ENCODE measurements at regions not wholly inside any gene's neighbourhood (a gene's known extent, or its start where the extent isn't known, plus 50 kb on each side); places are given as distances from the start of the nearest gene placed in this dataset.

DNA sequence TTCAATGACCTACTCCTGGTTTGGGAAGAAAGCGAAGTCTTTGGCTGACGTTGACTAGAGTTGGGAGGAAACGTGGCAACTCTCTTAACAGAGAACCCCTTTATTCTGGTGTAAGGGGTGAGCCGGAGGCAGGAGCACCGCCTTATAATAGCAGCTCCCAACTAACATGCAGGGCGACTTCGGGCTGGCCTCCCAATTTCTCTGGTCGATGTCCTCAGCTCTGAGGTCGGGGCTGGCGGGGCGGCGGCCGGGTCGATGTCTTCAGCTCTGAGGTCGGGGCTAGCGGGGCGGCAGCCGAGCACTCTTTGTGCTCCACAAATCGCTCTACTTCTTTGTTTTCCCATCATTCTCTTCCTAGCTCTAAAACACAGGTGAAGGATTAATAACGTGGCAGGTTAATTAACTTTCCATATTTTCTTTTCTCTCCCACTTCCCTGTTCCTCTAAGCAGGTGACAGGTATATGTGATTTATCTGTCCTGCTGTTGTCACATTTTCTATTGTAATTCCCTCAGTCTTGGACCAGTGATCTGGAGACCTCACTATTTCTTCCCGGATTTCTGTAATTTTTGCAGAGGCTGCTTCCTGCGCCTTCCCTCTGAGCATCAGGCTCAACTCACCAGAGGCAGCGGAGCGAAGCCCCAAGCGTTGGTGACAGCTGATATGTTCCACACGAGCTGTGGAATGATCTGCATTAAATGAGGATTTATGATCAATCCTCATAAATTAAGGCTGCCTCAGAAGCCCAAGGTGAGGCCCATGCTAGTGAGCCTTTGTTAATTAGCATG, 64.3 kb downstream of the ACKR3 start:
- no peak for TF ChIP-seq POLR2AphosphoS5 (IDR thresholded peaks at IDR 0.05)
- TF ChIP-seq, protein P1, sequence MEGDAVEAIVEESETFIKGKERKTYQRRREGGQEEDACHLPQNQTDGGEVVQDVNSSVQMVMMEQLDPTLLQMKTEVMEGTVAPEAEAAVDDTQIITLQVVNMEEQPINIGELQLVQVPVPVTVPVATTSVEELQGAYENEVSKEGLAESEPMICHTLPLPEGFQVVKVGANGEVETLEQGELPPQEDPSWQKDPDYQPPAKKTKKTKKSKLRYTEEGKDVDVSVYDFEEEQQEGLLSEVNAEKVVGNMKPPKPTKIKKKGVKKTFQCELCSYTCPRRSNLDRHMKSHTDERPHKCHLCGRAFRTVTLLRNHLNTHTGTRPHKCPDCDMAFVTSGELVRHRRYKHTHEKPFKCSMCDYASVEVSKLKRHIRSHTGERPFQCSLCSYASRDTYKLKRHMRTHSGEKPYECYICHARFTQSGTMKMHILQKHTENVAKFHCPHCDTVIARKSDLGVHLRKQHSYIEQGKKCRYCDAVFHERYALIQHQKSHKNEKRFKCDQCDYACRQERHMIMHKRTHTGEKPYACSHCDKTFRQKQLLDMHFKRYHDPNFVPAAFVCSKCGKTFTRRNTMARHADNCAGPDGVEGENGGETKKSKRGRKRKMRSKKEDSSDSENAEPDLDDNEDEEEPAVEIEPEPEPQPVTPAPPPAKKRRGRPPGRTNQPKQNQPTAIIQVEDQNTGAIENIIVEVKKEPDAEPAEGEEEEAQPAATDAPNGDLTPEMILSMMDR (IDR thresholded peaks at IDR 0.05; ENCODE audit: poor library complexity, severe bottlenecking): no peak
- TF ChIP-seq, protein P2, sequence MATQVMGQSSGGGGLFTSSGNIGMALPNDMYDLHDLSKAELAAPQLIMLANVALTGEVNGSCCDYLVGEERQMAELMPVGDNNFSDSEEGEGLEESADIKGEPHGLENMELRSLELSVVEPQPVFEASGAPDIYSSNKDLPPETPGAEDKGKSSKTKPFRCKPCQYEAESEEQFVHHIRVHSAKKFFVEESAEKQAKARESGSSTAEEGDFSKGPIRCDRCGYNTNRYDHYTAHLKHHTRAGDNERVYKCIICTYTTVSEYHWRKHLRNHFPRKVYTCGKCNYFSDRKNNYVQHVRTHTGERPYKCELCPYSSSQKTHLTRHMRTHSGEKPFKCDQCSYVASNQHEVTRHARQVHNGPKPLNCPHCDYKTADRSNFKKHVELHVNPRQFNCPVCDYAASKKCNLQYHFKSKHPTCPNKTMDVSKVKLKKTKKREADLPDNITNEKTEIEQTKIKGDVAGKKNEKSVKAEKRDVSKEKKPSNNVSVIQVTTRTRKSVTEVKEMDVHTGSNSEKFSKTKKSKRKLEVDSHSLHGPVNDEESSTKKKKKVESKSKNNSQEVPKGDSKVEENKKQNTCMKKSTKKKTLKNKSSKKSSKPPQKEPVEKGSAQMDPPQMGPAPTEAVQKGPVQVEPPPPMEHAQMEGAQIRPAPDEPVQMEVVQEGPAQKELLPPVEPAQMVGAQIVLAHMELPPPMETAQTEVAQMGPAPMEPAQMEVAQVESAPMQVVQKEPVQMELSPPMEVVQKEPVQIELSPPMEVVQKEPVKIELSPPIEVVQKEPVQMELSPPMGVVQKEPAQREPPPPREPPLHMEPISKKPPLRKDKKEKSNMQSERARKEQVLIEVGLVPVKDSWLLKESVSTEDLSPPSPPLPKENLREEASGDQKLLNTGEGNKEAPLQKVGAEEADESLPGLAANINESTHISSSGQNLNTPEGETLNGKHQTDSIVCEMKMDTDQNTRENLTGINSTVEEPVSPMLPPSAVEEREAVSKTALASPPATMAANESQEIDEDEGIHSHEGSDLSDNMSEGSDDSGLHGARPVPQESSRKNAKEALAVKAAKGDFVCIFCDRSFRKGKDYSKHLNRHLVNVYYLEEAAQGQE (IDR thresholded peaks at IDR 0.05; ENCODE audit: borderline replicate concordance): peak; percentile 65

Measured in neural cell (in vitro differentiated cells).